HuH-7 (cell line): ENCODE measurements at regions not wholly inside any gene's neighbourhood (a gene's known extent, or its start where the extent isn't known, plus 50 kb on each side); places are given as distances from the start of the nearest gene placed in this dataset.

Source experiments
- DNase-seq: peaks from one replicate; pipeline ENCODE4 v3.0.0; 2011; ENCODE audit warnings: low spot score

DNA sequence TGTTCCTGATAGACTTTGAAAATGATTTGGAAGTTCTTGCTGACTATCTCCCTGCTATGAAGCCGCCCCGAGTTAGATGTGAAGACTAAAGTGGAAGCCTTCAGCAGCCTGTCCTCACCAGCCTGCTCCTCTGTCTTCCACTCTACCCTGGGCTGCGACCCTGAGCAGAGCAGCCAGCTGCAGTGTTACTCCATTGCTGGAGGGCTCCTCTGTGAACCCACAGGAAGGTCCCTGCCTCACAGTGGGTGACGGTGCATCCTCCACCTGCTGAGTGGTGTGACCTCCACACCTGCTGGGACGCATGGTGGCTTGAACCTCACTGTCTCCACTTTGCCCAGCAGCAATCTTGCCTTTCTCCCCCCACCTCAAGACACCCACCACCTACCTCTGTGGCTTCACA is 116.4 kb downstream of the IRS2 start:
- DNase-seq, result no peak

DNA sequence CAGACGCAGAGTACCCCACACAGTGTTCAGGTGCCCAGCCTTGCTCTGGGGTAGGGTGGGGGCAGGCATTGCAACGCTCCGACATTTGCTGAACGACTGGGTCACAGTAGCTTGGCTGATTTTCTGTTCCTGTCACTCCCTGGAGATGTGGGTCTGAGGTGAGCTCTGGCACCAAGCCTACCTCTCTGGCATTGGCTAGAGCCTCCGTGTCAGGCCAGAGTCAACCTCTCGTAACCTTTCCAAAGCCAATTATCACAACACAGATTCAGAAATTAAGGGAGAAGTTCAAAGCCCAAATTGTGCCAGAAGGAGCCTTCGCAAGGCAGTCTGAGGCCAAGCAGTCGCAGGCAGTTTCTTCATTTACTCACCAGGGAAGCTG is 117.2 kb downstream of the IRS2 start:
- DNase-seq, result no peak

DNA sequence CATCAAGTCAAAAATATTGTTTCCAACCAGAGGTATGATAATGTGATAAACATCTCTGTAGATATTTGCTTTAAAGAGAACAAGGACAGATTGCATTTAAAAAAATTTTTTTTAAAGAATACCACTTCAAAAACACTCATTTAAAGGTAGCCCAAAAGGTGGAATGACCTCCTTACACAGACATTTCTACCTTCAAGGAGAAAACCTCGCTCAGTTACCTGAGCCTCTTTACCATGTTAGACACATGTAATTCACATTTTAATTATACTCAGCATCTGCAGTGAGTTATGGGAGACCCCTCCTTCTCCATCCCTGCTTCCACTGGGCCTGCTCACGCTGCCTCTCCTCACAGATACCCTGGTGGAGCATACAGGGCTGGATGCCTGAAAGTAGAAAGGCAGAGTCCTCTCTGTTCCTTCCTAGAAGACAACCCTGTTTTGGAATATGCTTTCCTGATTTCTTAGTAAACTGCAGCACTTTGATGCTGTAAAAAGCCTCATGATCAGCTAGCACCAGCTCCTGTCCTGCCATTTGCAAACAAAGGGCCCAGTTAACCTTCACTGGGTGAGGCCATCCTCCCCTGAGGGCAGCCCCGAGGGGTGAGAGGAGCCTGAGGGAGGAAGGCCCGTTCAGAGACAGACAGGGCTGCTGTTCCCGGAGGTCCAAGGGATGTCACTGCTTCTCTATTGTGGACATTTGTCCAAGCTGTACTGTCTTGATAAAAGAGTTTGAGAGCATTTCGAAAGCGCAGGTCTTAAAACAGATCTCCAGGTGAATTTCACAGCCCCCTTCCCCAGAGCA is 117.8 kb downstream of the IRS2 start:
- no peak for DNase-seq

DNA sequence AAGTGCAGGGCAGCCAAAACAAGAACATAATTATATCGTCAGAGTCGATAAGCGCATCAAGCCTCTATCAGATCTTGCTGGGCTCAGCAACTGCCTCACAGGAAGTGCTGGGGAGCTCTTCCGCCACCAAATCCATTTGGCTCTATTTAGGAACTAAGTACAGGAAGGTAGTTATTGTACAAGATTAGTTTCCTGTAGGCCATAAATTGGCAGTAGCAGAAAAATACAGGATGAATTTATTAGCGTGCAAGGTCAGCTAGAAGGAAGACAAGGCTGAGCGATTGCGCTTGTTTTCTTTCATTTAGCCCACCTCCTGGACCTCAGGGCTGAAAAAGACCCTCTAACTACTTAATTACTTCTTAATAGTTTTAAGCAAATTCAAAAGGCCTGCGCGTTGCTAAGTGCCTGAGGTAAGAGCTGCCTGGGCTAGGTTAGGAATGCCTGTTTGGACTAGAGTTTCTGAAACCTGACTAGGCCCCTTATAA is 118.5 kb downstream of the IRS2 start:
- no peak for DNase-seq

DNA sequence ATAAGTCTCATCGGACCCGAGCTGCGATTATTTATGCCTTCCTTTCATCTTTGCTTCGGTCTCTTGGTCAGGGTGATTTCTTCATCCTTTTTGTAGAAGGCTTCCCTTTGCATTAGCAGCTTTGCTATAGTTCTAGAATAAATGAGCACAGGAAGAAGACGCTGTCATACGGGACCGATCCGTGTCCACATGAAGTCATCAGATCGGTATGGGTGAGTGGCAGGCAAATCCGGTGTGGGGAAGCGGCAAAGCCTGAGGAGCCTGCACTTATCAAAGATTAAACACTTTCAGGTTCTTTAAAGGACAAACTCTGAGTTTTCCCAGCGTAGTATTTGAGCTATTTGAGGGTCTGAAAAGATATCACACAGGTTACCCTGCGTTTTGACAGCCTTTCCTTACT is 119.3 kb downstream of the IRS2 start:
- no peak for DNase-seq

DNA sequence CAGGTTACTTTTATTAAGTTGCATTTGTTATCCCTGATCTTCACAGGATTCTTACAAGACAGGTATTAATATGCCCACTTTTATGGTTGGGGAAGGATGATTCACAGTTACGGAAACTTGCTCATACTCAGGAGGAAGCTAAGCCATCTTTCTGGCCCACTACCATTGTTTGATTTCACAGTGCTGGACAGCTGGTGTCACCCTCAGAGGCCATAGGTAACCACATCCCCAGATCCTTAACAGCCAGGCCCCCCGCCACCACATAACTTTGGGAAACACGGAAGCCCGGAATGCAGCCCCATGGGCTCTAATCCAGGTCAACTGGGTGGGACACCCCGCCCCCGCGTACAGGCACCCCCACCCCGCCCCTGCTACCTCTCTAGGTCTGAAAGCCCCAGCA is 119.7 kb downstream of the IRS2 start:
- no peak for DNase-seq

DNA sequence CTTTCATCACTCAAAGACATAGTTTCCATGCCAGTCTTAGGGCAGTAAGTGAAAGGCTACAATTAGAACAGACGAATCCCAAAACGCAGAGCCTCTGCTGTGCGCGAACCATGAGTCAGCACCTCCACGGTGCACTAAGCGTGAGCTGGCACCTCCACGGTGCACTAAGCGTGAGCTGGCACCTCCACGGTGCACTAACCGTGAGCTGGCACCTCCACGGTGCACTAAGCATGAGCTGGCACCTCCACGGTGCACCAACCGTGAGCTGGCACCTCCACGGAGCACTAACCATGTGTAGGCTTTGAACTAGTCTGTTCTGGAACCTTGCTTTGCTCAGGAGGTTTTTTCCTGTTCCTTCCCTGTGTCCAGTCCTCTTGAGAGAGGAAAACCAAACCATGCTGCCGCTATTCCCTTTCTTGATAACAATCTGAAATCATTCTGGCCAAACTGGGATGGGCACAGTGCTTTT is 120.6 kb downstream of the IRS2 start:
- DNase-seq, result no peak

DNA sequence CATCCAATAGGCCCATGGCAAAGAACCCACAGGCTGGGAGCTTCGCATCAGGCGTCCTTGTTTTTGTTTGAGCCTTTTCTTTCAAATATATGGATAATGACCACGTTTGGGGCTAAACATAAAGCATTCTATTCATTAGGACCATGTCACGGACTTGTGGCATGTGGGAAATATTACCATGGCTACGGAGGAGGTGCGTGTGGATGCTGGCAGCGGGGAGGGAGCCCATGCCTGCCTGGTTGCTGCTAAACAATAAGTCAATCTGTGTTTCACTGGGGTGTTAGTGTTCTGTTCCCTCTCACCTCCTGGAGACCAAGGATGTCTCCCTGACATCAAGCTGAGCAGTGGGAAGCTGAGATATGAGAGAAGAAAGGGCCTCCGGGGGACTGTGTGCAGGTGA is 121.1 kb downstream of the IRS2 start:
- DNase-seq, result no peak

DNA sequence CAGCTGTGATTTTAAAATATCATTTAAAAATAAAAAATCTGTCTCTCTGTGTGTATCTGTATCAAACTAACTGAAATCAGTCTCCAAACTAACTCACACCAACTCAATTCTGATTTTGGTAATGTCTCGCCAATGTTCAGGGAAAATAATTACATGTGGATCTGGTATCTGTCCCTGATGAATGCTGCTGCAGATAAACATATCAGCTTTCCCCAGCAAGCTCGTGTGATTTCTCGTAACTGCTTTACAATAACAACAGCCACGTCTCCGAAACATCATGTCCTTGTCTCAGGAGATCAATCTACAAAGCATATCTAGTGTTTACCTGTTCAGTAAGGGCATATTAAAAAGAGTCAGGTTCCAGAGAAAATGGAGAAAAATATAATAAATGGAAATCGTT is 129.0 kb downstream of the IRS2 start:
- DNase-seq, result no peak

DNA sequence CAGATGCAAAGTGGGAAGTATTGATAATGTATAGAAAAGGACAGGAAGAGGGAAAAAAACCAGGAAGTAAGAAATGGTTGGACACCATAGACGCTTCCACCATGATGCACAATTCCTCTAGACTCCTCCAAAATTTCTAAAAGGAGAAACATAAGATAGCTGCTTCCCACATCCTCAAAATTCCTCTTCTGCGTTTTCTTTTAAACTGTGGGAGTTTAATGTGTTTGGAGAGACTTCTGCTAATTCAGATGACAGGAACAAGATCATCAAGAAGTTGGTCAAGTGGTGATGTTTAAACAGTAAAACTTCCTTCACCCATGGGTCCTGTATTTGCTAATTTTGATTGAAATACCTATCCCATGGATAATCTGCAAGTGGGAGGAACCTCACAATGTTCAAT is 130.2 kb downstream of the IRS2 start:
- no peak for DNase-seq

DNA sequence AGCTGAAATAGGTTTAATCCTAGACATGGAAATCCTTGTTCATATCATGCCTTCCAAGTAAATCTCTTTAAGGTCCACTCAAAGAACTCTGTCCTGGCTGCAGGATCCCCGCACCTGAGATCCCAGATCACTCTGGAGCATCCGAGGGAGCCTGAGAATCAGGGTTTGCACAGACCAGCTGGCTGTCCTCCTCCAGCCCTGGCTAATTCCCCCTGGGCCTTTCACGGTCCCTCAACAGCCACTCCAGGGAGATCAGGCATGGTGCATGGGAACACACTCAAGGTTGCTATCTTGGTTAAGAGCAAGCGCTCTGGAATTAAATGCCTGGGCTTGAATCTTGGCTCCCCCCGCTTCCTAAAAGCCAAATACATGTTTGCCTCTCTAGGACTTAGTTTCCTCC is 130.8 kb downstream of the IRS2 start:
- no peak for DNase-seq

DNA sequence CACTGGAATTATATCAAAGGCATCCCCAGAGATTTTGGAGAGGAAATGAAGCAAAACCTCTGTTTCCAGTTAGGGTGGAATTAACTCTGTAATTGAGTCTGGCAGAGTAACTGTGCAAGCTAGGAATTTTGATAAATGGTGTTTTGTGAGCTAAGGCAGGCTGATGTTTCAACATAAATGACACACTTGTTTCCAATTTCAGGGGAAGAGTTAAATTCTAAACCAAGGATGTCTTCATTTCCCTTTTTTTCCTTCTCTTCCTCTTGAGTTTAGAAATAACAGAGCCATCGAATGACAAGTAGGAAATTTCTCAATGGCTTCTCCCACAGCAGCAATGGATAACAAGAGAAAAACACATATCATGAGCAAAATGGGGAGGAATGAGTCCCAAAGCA is 131.2 kb downstream of the IRS2 start:
- DNase-seq, result no peak

DNA sequence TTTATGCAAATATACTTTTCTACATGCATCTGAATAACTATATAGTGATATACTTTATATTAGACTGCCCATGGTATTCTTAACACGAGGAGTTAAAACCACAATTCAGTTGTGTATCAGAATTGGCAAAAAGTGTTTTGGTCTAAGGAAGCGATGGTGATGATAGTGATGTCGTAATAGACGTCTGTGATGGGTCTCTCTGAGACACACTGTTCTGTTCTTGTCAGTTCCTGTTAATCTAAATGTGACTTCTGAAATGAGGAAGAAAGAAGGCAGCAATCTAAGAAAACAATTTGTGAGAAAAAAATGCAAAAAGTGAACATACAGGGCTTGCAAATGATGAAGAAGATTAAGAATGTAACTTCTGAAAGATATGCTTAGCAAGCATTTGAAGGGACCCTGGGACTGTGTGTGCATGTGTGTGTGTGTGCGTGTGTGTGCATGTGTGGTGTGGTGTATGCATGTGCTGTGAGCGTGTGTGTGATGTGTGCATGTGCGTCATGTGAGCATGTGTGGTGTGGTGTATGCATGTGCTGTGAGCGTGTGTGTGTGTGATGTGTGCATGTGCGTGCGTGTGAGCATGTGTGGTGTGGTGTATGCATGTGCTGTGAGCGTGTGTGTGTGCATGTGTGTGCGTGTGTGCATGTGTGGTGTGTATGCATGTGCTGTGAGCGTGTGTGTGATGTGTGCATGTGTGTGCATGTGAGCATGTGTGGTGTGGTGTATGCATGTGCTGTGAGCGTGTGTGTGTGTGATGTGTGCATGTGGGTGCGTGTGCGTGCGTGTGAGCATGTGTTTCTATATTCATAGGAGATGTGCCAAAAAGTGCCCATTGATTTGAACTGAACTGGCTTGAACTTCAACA is 131.8 kb downstream of the IRS2 start:
- DNase-seq, result no peak

DNA sequence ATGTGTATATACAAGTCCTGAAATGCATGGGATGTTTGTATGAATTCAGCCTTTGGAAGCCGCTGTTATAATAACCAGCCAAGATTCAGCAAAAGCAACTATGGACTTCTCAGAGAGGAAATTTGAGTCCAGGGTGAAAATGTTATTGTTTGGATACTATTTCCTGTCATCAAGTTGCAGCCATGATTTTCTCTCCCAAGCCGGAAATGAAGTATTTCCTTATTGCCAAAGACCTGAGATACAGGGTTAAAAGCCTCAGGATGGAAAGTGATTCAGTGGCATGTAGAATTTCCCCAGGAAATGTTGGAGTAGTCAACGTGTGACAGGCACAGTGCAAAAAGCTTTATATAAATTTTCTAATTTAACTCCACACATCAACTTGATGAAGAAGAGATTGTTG is 133.9 kb downstream of the IRS2 start:
- DNase-seq, result no peak

DNA sequence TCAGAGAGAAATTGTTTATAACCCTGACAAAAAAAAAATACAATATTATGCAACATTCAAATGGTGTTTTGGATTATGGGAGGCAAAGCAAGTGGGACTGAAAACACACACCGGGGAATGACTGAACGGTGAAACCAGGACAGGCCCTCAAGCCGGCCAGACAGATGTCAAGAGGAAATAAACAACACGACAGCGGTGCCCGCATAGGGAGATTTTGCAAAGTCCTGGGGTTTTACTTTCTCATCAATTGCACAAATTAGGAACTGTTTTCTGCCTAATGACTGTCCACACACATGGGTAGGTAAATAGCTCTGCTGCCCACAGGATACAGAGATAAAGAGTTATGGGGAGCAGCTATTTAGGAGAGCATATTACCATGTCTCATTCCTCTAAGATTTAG is 134.5 kb downstream of the IRS2 start:
- DNase-seq, result no peak

DNA sequence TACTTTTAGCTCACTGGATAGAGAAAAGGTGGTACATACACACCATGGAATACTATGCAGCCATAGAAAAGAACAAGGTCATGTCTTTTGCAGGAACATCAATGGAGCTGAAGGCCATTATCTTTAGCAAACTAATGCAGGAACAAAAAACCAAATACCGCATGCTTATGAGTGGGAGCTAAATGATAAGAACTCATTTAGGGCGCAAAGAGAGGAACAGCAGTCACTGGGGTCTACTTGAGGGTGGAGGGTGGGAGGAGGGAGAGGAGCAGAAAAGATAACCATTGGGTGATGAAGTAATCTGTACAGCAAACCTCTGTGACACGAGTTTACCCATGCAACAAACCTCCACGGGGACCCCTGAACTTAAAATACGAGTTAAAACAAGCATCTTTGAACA is 135.1 kb downstream of the IRS2 start:
- no peak for DNase-seq

DNA sequence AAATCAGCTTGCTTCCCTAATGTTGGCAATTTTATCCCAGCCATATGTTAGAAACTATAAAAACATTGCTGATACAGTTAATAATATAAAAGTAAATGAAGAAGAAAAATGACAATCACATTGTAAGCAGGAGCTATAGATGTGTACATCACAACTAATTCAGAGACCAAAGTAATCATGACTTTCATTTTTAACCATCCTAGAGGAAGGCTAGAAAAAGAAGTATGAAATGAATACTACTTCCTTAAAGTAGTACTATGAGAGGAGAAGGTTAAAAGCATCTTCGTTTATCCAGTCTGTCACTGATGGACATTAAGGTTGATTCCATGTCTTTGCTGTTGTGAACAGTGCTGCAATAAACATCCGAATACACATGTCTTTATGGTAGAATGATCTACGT is 135.5 kb downstream of the IRS2 start:
- DNase-seq, result no peak

DNA sequence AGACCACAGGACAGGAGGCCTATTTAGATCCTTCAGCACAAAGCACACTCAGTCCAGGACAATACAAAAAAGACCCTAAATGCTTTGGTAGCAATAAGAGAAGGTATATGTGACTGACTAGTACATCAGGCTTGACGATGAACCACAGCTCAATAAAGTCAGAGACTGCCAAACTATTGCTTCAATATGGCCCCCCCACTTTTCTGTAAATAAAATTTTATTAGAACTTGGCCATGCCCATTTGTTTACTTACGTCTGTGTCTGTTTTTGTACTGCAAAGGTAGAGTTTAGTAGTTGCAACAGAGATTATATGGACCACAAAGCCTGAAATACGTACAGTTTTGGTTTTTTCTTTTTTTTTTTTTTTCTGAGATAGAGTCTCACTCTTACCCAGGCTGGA is 136.7 kb downstream of the IRS2 start:
- no peak for DNase-seq

DNA sequence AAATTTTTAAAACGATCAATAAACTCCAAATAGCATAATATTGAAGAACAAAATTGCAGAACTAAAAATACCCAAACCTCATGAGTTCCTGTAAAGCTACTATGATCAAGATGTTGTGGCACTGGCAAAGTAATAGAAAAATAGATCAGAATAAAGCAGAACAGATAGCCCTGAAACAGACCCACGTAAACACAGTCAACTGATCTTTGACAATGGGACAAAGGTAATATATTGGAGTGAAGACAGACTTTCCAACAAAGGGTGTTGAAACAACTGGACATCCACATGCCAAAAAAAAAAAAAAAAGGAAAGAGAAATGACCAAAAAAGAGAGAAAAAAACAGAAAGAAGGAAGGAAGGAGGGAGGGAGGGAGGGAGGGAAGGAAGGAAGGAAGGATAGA is 138.7 kb downstream of the IRS2 start:
- no peak for DNase-seq

DNA sequence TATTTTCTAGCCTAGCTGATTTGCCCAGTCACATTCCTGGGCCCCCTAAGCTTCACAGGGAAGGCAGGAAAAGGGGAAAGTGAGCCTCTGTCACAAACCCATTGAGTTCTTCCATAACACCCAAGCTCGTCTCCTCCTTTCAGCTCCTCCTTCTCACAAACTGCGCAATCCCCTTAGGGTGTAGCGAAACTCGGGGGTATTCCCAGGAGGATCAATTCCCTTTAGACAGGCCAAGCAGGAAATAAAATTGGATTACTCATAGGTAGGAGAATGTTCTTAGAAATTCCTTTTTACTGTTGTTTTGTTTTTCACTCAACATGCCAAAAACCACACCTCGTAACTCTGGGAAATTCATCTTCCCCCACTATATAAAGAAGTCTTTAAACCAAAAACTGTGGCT is 139.3 kb downstream of the IRS2 start:
- no peak for DNase-seq

DNA sequence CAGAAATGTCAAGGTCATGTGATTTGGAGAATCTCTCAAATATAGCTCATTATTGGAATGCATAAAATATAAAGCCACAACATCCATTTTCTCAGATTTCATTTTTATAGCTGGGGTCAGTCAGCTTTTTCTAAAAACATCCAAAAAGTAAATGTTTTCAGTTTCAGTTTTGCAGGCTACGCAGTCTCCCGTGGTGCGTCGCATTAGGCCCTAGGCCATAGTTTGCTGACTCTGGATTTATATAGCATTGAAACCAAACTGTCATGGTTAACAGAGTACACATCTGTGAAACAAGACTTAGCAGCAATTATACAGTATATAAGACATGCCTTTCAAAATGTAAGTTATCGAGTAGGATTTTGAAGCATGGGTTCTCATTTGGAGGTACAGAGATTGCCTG is 140.0 kb downstream of the IRS2 start:
- no peak for DNase-seq

DNA sequence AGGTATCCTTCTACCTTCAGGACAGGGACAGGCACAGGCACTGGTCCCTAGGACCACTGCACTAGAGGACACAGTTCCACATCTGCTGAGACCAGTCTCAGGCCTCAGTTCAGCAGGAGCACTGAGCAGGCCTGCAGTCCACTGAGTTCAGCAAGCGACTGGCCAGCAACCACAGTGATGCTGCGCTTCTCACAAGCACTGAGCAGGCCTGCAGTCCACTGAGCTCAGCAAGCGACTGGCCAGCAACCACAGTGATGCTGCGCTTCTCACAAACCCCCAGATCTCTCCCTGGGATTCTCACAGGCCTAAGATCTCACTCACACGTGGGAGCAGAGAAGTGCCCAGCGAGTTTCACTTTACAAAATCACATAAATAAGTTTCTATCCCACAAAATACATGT is 140.6 kb downstream of the IRS2 start:
- no peak for DNase-seq

DNA sequence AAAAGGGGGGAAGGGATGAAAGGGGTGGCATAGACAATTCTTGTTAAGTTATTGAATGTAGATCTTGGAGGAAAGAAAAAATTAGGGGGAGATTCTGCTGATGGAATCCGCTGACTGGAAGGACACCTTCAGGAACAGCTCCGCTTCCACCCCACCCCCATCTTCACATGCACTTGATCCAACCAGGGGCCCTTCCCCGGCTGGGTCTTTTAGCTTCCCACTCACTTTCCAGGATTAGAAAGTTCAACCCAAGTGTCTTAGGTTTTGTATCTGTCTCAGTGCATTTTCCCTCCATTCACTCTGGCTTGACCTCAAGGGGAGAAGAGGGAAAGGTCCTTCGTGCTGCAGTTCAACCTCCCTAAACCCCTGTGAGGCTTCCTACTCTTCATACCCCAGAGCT is 141.4 kb downstream of the IRS2 start:
- DNase-seq, result no peak
